ENCODE measurements at regions not wholly inside any gene's neighbourhood (a gene's known extent, or its start where the extent isn't known, plus 50 kb on each side); places are given as distances from the start of the nearest gene placed in this dataset.
A peak's percentile ranks its signal among the peaks of the same experiment; 100 is the strongest.
"Not testable (repeated sequence)": the region's sequence is repeated elsewhere in the genome, so short reads cannot be mapped to it uniquely, and the experiment has no call there.

GRCh38 chr2:111474198-111474705 is 353.5 kb downstream of the BCL2L11 start:
- not testable (repeated sequence) for DNase-seq (ENCODE audit: low read depth)

- not testable (repeated sequence) for DNase-seq (ENCODE audit: low read depth)
Measured at GRCh38 chr2:111478335-111478734, 357.6 kb downstream of the BCL2L11 start.

- peak; percentile 36 for DNase-seq (ENCODE audit: low read depth)
Measured at GRCh38 chr2:111478871-111479318, 358.2 kb downstream of the BCL2L11 start.

GRCh38 chr2:111480016-111480625 is 359.4 kb downstream of the BCL2L11 start:
- DNase-seq (ENCODE audit: low read depth) = peak; percentile 42

- not testable (repeated sequence) for DNase-seq (ENCODE audit: low read depth)
Measured at GRCh38 chr2:111480633-111481032, 359.9 kb downstream of the BCL2L11 start.

GRCh38 chr2:111481219-111481618 is 360.5 kb downstream of the BCL2L11 start:
- not testable (repeated sequence) for DNase-seq (ENCODE audit: low read depth)

GRCh38 chr2:111482987-111483679 is 362.4 kb downstream of the BCL2L11 start:
- DNase-seq (ENCODE audit: low read depth) = not testable (repeated sequence)

- DNase-seq (ENCODE audit: low read depth) = not testable (repeated sequence)
Measured at GRCh38 chr2:111484097-111484496, 363.4 kb downstream of the BCL2L11 start.

- DNase-seq (ENCODE audit: low read depth) = not testable (repeated sequence)
Measured at GRCh38 chr2:111485895-111486294, 365.2 kb downstream of the BCL2L11 start.

GRCh38 chr2:111488451-111488850 is 367.7 kb downstream of the BCL2L11 start:
- DNase-seq (ENCODE audit: low read depth) = not testable (repeated sequence)

GRCh38 chr2:111489460-111489859 is 368.7 kb downstream of the BCL2L11 start:
- DNase-seq (ENCODE audit: low read depth) = not testable (repeated sequence)

- DNase-seq (ENCODE audit: low read depth) = not testable (repeated sequence)
Measured at GRCh38 chr2:111491181-111491580, 370.5 kb downstream of the BCL2L11 start.

- not testable (repeated sequence) for DNase-seq (ENCODE audit: low read depth)
Measured at GRCh38 chr2:111491614-111492013, 370.9 kb downstream of the BCL2L11 start.

GRCh38 chr2:111492995-111493719 is 372.4 kb downstream of the BCL2L11 start:
- DNase-seq (ENCODE audit: low read depth) = not testable (repeated sequence)

- not testable (repeated sequence) for DNase-seq (ENCODE audit: low read depth)
Measured at GRCh38 chr2:111493720-111494078, 373.0 kb downstream of the BCL2L11 start.

GRCh38 chr2:111494288-111494980 is 373.7 kb downstream of the BCL2L11 start:
- not testable (repeated sequence) for DNase-seq (ENCODE audit: low read depth)

GRCh38 chr2:111494981-111495315 is 374.2 kb downstream of the BCL2L11 start:
- not testable (repeated sequence) for DNase-seq (ENCODE audit: low read depth)

- DNase-seq (ENCODE audit: low read depth) = not testable (repeated sequence)
Measured at GRCh38 chr2:111495636-111496035, 374.9 kb downstream of the BCL2L11 start.

GRCh38 chr2:111496176-111496575 is 375.5 kb downstream of the BCL2L11 start:
- not testable (repeated sequence) for DNase-seq (ENCODE audit: low read depth)

GRCh38 chr2:111496860-111497259 is 376.1 kb downstream of the BCL2L11 start:
- DNase-seq (ENCODE audit: low read depth) = not testable (repeated sequence)

GRCh38 chr2:111497270-111497669 is 376.6 kb downstream of the BCL2L11 start:
- DNase-seq (ENCODE audit: low read depth) = not testable (repeated sequence)

GRCh38 chr2:111500536-111501062 is 379.9 kb downstream of the BCL2L11 start:
- not testable (repeated sequence) for DNase-seq (ENCODE audit: low read depth)

Measured in activated T-cell treated with anti-CD3 and anti-CD28 coated beads for 48 hours (primary cell).